HL-60 (cell line): ENCODE measurements at regions not wholly inside any gene's neighbourhood (a gene's known extent, or its start where the extent isn't known, plus 50 kb on each side); places are given as distances from the start of the nearest gene placed in this dataset.

Experiments used
- CTCF ChIP-seq: IDR thresholded peaks from one replicate; pipeline ENCODE4 v1.5.1; 2011; ENCODE audit warnings: low read length, control low read depth, inconsistent platforms; ENCODE audit not compliant: insufficient read depth
- POLR2AphosphoS5 ChIP-seq: IDR thresholded peaks from 2 replicates; pipeline ENCODE4 v1.6.1; 2012; ENCODE audit warnings: low read depth
- REST ChIP-seq: IDR thresholded peaks from 2 replicates; pipeline ENCODE4 v1.6.1; 2012; ENCODE audit warnings: low read depth; ENCODE audit not compliant: insufficient replicate concordance
- SPI1 ChIP-seq: IDR thresholded peaks from 2 replicates; pipeline ENCODE4 v1.6.1; 2012; ENCODE audit warnings: low read depth, mild to moderate bottlenecking, borderline replicate concordance

- no peak for TF ChIP-seq REST
- TF ChIP-seq CTCF: no peak
- no peak for TF ChIP-seq SPI1
- no peak for TF ChIP-seq POLR2AphosphoS5
Measured at GRCh38 chr1:242579528-242580235, 55.2 kb upstream of the PLD5 start.
